Skeletal muscle cell (primary cell): ENCODE measurements at regions not wholly inside any gene's neighbourhood (a gene's known extent, or its start where the extent isn't known, plus 50 kb on each side); places are given as distances from the start of the nearest gene placed in this dataset.

Experiments used
- DNase-seq: peaks from one replicate; pipeline ENCODE4 v3.0.0-alpha.2; 2010; ENCODE audit warnings: low read depth
- H3K4me3 ChIP-seq: 2 replicates; pipeline ENCODE4 v1.5.1; 2011; ENCODE audit warnings: low read depth, mild to moderate bottlenecking, control low read depth, low read length, moderate library complexity

- no peak for DNase-seq
Observed at GRCh38 chr22:49381595-49382450, 445.9 kb downstream of the BRD1 start.

GRCh38 chr22:49380828-49381114, 446.9 kb downstream of the BRD1 start:
- no peak for DNase-seq
- no peak overlapping the region for H3K4me3 ChIP-seq

More at GRCh38 chr22:49381595-49382450, 445.9 kb downstream of the BRD1 start:
- H3K4me3 ChIP-seq = no peak overlapping the region

- DNase-seq = no peak
- H3K4me3 ChIP-seq = no peak overlapping the region
Observed at GRCh38 chr22:49380095-49380827, 447.4 kb downstream of the BRD1 start.

GRCh38 chr22:49377306-49377705, 450.4 kb downstream of the BRD1 start:
- no peak overlapping the region for H3K4me3 ChIP-seq
- DNase-seq = no peak

GRCh38 chr22:49373801-49374226, 453.9 kb downstream of the BRD1 start:
- no peak overlapping the region for H3K4me3 ChIP-seq
- DNase-seq = no peak

- no peak for DNase-seq
- H3K4me3 ChIP-seq = no peak overlapping the region
Observed at GRCh38 chr22:49373289-49373666, 454.4 kb downstream of the BRD1 start.

GRCh38 chr22:49372530-49373288, 455.0 kb downstream of the BRD1 start:
- DNase-seq = no peak
- H3K4me3 ChIP-seq = no peak overlapping the region

- DNase-seq = no peak
- H3K4me3 ChIP-seq = no peak overlapping the region
Observed at GRCh38 chr22:49372111-49372529, 455.6 kb downstream of the BRD1 start.

- DNase-seq = no peak
- H3K4me3 ChIP-seq = no peak overlapping the region
Observed at GRCh38 chr22:49371325-49372110, 456.2 kb downstream of the BRD1 start.

- H3K4me3 ChIP-seq = no peak overlapping the region
- no peak for DNase-seq
Observed at GRCh38 chr22:49370627-49371301, 456.9 kb downstream of the BRD1 start.

GRCh38 chr22:49369726-49370626, 457.7 kb downstream of the BRD1 start:
- DNase-seq = no peak
- no peak overlapping the region for H3K4me3 ChIP-seq

- H3K4me3 ChIP-seq = no peak overlapping the region
- no peak for DNase-seq
Observed at GRCh38 chr22:49368976-49369725, 458.5 kb downstream of the BRD1 start.

- no peak for DNase-seq
- no peak overlapping the region for H3K4me3 ChIP-seq
Observed at GRCh38 chr22:49368221-49368975, 459.3 kb downstream of the BRD1 start.

GRCh38 chr22:49367041-49367697, 460.5 kb downstream of the BRD1 start:
- no peak overlapping the region for H3K4me3 ChIP-seq
- DNase-seq = no peak

GRCh38 chr22:49366437-49366836, 461.2 kb downstream of the BRD1 start:
- DNase-seq = no peak
- no peak overlapping the region for H3K4me3 ChIP-seq

GRCh38 chr22:49365910-49366309, 461.8 kb downstream of the BRD1 start:
- H3K4me3 ChIP-seq = no peak overlapping the region
- DNase-seq = no peak
